ENCODE measurements at regions not wholly inside any gene's neighbourhood (a gene's known extent, or its start where the extent isn't known, plus 50 kb on each side); places are given as distances from the start of the nearest gene placed in this dataset.

DNA sequence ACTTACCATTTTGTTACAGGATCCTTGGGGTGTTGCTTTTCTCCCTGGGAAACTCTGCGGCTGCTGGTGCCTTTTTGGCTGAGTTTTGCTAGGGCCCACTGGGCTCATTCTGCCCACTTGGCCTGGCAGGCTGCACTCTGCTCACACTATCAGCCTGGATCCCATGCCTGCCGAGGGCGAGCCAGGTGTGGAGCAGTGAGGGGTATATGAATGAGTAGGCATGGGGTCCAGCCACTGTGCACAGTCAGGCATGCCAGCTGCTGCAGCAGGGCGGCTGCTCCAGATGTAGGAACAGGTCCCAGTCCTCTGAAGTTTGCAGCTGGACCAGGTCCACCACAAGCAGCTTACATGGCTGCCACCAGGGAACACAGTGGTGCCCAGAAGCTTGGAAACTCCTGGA, 136.4 kb upstream of the CNTN3 start:
- no peak overlapping the region for H3K4me3 ChIP-seq
- intact Hi-C loops (cut with DNase I) = no loop called here
- H3K9me3 ChIP-seq = no peaks in the 10 kb centered on the region
- no peak for DNase-seq (ENCODE audit: extremely low spot score)
- no peak for TF ChIP-seq POLR2AphosphoS5 (IDR thresholded peaks at IDR 0.05)
- no peak for TF ChIP-seq POLR2A (IDR thresholded peaks at IDR 0.05; ENCODE audit: low read depth)
- no peak for TF ChIP-seq EP300 (IDR thresholded peaks at IDR 0.05)
- no peak for TF ChIP-seq CTCF (IDR thresholded peaks at IDR 0.05)
- H3K27me3 ChIP-seq = no peaks in the 10 kb centered on the region
- H3K27ac ChIP-seq (replicated peaks in 1 of 4) = no peak overlapping the region
- H3K36me3 ChIP-seq = no peaks in the 10 kb centered on the region
- WGBS = 100% methylated on average over 1 of the region's 4 CpGs
- no peaks in the 10 kb centered on the region for H3K4me1 ChIP-seq

DNA sequence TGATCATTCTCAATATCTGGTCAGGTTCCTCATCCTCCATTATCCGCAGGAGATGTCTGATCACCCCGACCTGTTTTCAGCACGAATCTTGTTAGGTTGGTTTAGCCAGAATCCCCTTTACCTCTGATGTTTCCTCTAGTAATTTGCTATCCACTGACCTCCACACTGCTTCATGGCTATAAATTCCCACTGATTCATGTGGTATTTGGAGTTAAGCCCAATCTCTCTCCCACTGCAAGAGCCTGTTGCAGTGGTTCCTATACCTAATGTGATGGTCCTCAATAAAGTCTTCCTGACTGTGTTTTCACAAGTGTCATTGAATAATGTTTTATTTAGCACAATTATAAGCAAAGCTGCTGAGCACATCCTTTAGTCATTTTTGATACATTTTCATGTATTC, 124.8 kb upstream of the CNTN3 start:
- DNase-seq (ENCODE audit: extremely low spot score) = no peak
- 91% methylated on average over 3 of the region's 3 CpGs for WGBS
- Histone ChIP-seq H3K9me3 (no peaks in the 10 kb centered on the region), H3K36me3 (no peaks in the 10 kb centered on the region), H3K27ac (replicated peaks in 1 of 4) (no peak overlapping the region), H3K4me3 (no peak overlapping the region), H3K27me3 (no peaks in the 10 kb centered on the region), H3K4me1 (no peaks in the 10 kb centered on the region)
- intact Hi-C loops (cut with DNase I) = no loop called here
- TF ChIP-seq POLR2AphosphoS5 (IDR thresholded peaks at IDR 0.05) = no peak
- TF ChIP-seq CTCF (IDR thresholded peaks at IDR 0.05) = no peak
- TF ChIP-seq POLR2A (IDR thresholded peaks at IDR 0.05; ENCODE audit: low read depth) = no peak
- no peak for TF ChIP-seq EP300 (IDR thresholded peaks at IDR 0.05)

DNA sequence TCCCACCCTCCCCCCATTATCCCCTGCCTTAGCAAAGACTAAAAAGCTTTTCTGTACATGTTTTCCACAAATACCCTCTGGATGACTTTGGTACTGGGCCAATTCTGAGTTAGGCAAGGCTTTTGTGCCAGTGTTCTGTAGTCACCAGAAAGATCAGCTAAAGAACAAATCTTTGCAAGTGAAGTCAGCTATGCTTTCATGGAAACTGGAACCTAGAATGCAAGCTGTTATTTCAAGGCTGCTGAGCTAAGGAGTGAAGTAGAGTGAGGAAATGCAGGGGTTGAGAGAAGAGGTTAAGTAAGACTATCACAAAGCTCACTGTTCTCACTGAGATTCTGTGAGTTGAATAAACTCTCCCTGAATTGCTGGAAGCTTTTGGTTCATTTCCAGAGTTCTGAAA, 107.8 kb upstream of the CNTN3 start:
- intact Hi-C loops (cut with DNase I) = no loop called here
- H3K36me3 ChIP-seq = no peaks in the 10 kb centered on the region
- DNase-seq (ENCODE audit: extremely low spot score) = no peak
- no peaks in the 10 kb centered on the region for H3K4me1 ChIP-seq
- no peaks in the 10 kb centered on the region for H3K27me3 ChIP-seq
- H3K4me3 ChIP-seq = no peak overlapping the region
- H3K27ac ChIP-seq (replicated peaks in 1 of 4) = no peak overlapping the region
- H3K9me3 ChIP-seq = no peaks in the 10 kb centered on the region
- TF ChIP-seq POLR2AphosphoS5 (IDR thresholded peaks at IDR 0.05) = no peak

GRCh38 chr3:74713977-74714376, 99.5 kb upstream of the CNTN3 start:
- DNase-seq (ENCODE audit: extremely low spot score) = no peak
- 87% methylated on average over 4 of the region's 4 CpGs for WGBS
- Histone ChIP-seq H3K9me3 (no peaks in the 10 kb centered on the region), H3K36me3 (no peaks in the 10 kb centered on the region), H3K27ac (replicated peaks in 1 of 4) (no peak overlapping the region), H3K27me3 (no peaks in the 10 kb centered on the region), H3K4me1 (no peaks in the 10 kb centered on the region), H3K4me3 (no peak overlapping the region)
- intact Hi-C loops (cut with DNase I) = no loop called here
- TF ChIP-seq CTCF (IDR thresholded peaks at IDR 0.05) (no peak), EP300 (IDR thresholded peaks at IDR 0.05) (no peak), POLR2A (IDR thresholded peaks at IDR 0.05; ENCODE audit: low read depth) (no peak), POLR2AphosphoS5 (IDR thresholded peaks at IDR 0.05) (no peak)

DNA sequence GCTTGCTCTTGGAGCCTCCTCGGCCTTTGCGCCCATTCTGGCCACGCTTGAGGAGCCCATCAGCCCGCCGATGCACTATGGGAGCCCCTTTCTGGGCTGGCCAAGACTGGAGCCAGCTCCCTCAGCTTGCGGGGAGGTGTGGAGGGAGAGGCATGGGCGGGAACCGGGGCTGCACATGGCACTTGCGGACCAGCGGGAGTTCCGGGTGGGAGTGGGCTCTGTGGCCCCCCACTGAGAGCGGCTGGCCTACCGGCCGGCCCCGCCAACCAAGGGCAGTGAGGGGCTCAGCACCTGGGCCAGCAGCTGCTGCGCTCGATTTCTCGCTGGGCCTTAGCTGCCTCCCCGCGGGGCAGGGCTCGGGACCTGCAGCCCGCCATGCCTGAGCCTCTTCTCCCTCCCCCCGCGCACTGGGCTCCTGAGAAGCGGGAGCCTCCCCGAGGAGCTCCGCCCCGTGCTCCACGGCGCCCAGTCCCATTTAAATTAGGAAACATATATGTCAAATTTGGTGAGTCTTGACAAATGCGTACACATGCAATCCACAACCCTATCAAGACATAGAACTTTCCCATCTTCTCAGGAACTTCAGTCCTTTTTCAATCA, 97.6 kb upstream of the CNTN3 start:
- Histone ChIP-seq H3K36me3 (no peaks in the 10 kb centered on the region), H3K27me3 (no peaks in the 10 kb centered on the region), H3K9me3 (no peaks in the 10 kb centered on the region), H3K4me1 (no peaks in the 10 kb centered on the region), H3K27ac (replicated peaks in 1 of 4) (no peak overlapping the region), H3K4me3 (no peak overlapping the region)
- intact Hi-C loops (cut with DNase I) = no loop called here
- no peak for DNase-seq (ENCODE audit: extremely low spot score)
- no peak for TF ChIP-seq POLR2A (IDR thresholded peaks at IDR 0.05; ENCODE audit: low read depth)
- 95% methylated on average over 22 of the region's 31 CpGs for WGBS

GRCh38 chr3:74709951-74710350, 95.5 kb upstream of the CNTN3 start:
- no peak for DNase-seq (ENCODE audit: extremely low spot score)
- 88% methylated on average over 3 of the region's 3 CpGs for WGBS
- TF ChIP-seq POLR2A (IDR thresholded peaks at IDR 0.05; ENCODE audit: low read depth) = no peak
- no peak for TF ChIP-seq CTCF (IDR thresholded peaks at IDR 0.05)
- no peak for TF ChIP-seq POLR2AphosphoS5 (IDR thresholded peaks at IDR 0.05)
- TF ChIP-seq EP300 (IDR thresholded peaks at IDR 0.05) = no peak
- H3K4me1 ChIP-seq = no peaks in the 10 kb centered on the region
- no peak overlapping the region for H3K4me3 ChIP-seq
- intact Hi-C loops (cut with DNase I) = no loop called here
- no peaks in the 10 kb centered on the region for H3K9me3 ChIP-seq
- no peaks in the 10 kb centered on the region for H3K27me3 ChIP-seq
- no peak overlapping the region for H3K27ac ChIP-seq (replicated peaks in 1 of 4)
- no peaks in the 10 kb centered on the region for H3K36me3 ChIP-seq
